WERI-Rb-1 (cell line): ENCODE measurements at regions not wholly inside any gene's neighbourhood (a gene's known extent, or its start where the extent isn't known, plus 50 kb on each side); places are given as distances from the start of the nearest gene placed in this dataset.
"Not testable (repeated sequence)": the region's sequence is repeated elsewhere in the genome, so short reads cannot be mapped to it uniquely, and the experiment has no call there.

Experiments used
- DNase-seq: peaks from one replicate; pipeline ENCODE4 v3.0.0-alpha.2; 2020
- H3K27ac ChIP-seq: fragments of 250-450 bp; sonication (Bioruptor Pico); 2 replicates; pipeline ENCODE4 v1.5.1; 2020; ENCODE audit warnings: mild to moderate bottlenecking, moderate library complexity
- H3K27me3 ChIP-seq: fragments of 250-450 bp; sonication (Bioruptor Pico); 2 replicates; pipeline ENCODE4 v1.5.1; 2021; ENCODE audit warnings: mild to moderate bottlenecking, low read depth, moderate library complexity; ENCODE audit not compliant: insufficient read depth, severe bottlenecking
- H3K36me3 ChIP-seq: fragments of 250-450 bp; sonication (Bioruptor Pico); 2 replicates; pipeline ENCODE4 v1.5.1; 2020; ENCODE audit warnings: mild to moderate bottlenecking, moderate library complexity
- H3K4me3 ChIP-seq: 2 replicates; pipeline ENCODE4 v1.5.1; 2011; ENCODE audit warnings: low read depth, mild to moderate bottlenecking, control low read depth, low read length
- H3K9me3 ChIP-seq: fragments of 250-450 bp; sonication (Bioruptor Pico); 2 replicates; pipeline ENCODE4 v1.5.1; 2021; ENCODE audit warnings: mild to moderate bottlenecking, moderate library complexity; ENCODE audit not compliant: severe bottlenecking
- TF ChIP-seq, protein P1 (sequence below): IDR thresholded peaks from 2 replicates; pipeline ENCODE4 v1.5.1; 2011; ENCODE audit warnings: low read depth, mild to moderate bottlenecking, control low read depth, inconsistent platforms, low read length

DNA sequence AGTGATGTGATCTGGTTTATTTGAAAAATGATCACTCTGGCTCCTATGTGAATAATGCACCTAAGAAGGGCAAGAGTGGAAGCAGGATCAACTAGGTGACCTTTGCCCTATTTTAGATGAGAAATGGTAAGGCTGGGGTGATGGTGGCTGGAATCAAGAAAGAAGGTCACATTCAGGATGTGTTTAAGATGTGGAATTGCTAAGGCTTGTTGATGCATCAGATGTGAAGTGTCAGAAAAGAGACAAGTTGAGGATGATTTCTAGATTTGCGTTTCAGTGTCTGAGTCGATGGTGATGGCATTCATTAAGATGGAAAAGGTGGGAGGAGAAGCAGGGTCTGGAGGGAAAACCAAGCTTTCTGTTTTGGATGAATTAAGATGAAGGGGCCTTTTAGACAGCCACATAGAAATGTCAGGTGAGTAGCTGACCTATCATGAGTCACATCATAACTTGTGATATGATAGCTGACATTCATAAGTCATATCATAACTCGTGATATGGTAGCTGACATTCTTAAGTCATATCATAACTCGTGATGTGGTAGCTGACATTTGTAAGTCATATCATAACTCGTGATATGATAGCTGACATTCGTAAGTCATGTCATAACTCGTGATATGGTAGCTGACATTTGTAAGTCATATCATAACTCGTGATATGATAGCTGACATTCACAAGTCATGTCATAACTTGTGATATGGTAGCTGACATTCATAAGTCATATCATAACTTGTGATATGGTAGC lies 101.2 kb upstream of the SEC11C start:
- Histone ChIP-seq H3K4me3 (no peak overlapping the region), H3K27ac (no peak overlapping the region), H3K36me3 (no peaks in the 10 kb centered on the region), H3K9me3 (no peaks in the 10 kb centered on the region), H3K27me3 (no peaks in the 10 kb centered on the region)
- no peak for DNase-seq
- TF ChIP-seq, protein P1, sequence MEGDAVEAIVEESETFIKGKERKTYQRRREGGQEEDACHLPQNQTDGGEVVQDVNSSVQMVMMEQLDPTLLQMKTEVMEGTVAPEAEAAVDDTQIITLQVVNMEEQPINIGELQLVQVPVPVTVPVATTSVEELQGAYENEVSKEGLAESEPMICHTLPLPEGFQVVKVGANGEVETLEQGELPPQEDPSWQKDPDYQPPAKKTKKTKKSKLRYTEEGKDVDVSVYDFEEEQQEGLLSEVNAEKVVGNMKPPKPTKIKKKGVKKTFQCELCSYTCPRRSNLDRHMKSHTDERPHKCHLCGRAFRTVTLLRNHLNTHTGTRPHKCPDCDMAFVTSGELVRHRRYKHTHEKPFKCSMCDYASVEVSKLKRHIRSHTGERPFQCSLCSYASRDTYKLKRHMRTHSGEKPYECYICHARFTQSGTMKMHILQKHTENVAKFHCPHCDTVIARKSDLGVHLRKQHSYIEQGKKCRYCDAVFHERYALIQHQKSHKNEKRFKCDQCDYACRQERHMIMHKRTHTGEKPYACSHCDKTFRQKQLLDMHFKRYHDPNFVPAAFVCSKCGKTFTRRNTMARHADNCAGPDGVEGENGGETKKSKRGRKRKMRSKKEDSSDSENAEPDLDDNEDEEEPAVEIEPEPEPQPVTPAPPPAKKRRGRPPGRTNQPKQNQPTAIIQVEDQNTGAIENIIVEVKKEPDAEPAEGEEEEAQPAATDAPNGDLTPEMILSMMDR = no peak

DNA sequence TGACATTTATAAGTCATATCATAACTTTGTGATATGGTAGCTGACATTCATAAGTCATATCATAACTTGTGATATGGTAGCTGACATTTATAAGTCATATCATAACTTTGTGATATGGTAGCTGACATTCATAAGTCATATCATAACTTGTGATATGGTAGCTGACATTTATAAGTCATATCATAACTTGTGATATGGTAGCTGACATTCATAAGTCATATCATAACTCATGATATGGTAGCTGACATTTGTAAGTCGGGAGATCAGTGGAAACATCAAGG lies 100.7 kb upstream of the SEC11C start:
- H3K4me3 ChIP-seq, H3K36me3 ChIP-seq, H3K9me3 ChIP-seq, DNase-seq, H3K27ac ChIP-seq, H3K27me3 ChIP-seq: not testable (repeated sequence)

DNA sequence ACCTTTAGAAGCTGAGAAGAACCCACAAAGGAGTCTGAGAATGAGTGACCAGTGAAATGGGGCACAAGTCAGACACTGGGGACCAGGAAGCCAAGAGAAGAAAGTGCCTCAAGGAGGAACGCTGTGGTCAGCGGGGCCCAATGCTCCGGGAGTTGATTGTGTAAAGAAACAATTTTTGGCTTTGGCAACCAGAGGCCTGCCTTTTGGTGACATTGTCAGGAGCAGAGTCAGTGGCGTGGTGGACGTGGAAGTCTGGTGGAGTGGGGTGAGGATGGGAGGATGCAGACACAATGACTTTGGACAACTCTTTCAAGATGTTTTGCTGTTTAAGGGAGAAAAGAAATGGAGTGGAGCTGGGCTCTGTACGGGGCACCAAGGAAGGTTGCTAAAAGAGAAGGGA lies 100.2 kb upstream of the SEC11C start:
- H3K4me3 ChIP-seq = no peak overlapping the region
- H3K27ac ChIP-seq = no peak overlapping the region

DNA sequence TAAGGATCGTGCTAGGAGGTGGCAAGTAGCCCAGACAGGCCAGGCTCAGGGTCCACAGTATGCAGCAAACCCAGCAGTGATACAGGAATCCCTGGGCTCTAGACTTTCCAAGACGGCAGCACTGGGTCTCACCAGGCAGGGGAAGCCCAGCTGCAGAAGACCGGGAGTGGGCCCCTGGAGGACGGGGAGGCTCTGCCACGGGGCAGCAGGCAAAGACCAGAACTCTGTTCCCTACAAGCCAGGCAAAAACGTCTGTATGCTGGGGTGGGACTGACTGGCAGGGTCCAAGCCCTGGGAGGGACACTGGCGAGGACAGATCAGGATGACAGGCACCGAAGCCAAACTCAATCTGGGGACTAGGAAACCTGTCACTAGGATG lies 98.9 kb upstream of the SEC11C start:
- H3K9me3 ChIP-seq = no peaks in the 10 kb centered on the region
- no peaks in the 10 kb centered on the region for H3K27me3 ChIP-seq
- no peak overlapping the region for H3K4me3 ChIP-seq
- H3K36me3 ChIP-seq = no peaks in the 10 kb centered on the region
- TF ChIP-seq, protein P1 = no peak
- no peak overlapping the region for H3K27ac ChIP-seq
- DNase-seq = no peak

More for the DNA sequence above, 100.2 kb upstream of the SEC11C start:
- no peak for DNase-seq
- no peaks in the 10 kb centered on the region for H3K9me3 ChIP-seq
- TF ChIP-seq, protein P1 = no peak
- no peaks in the 10 kb centered on the region for H3K36me3 ChIP-seq
- no peaks in the 10 kb centered on the region for H3K27me3 ChIP-seq

DNA sequence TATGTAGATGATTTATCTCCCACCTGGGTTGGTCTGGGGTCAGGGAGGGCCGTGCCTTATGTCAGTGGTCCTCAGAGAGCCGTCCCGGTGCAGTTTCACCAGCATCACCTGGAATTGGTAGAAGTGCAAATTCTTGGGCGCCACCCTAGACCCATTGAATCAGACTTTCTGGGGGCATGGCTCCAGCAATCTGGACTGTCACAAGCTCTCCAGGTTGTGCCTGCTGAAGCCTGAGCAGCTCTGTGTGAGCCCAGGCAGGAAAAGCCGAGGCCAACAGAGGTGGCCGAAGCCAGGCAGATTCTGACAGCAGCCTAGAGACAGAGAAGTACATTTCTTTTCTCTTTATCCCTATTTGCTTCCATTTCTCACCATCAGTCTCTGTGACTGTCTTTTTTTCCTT lies 98.4 kb upstream of the SEC11C start:
- no peak for DNase-seq
- Histone ChIP-seq H3K27me3 (no peaks in the 10 kb centered on the region), H3K4me3 (no peak overlapping the region), H3K27ac (no peak overlapping the region), H3K9me3 (no peaks in the 10 kb centered on the region), H3K36me3 (no peaks in the 10 kb centered on the region)
- TF ChIP-seq, protein P1 = no peak

DNA sequence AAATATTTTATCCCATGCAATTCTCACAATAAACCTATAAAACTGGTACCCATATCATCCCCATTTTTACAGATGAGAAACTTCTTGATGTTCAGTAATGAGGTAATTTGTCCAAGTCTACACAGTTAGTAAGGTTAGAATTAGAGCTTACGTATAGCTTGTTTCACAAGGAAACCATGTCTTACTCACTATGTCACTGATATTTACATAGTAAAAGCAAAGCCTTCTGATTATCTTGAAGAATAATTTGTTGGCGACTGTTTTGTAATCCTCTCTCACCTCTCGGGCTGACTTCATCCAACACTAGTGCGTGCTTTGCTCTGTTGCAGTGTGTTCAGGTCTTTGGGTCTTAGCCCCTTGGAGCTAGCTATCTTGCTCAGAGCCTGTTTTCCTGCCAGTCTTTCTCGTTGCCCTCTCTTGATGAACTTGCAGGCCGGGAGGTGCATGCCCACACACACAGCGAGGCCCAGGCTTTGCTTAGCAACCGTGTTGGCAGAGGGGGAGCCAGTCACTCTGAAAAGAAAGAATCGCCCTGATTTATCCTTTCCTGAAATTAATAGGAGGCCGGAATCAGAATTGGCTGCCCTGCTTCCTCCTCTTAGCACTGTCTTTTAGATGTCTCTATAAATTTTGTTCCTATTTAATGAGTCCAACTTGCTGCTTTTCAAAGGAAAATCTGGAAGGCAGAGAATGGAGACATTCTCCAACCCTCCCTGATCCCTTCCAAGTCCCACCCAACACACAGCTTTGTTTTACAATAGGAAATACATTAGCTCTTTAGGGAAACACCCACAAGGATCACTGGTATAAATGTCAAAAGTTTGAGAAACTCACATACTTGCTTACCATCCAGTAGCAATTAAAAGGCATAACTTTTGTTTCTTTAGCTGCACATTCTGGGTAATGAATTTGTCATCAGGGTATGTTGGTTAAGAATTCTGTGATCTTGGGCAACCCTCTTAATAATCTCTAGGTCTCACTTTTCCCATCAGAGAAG lies 97.6 kb upstream of the SEC11C start:
- no peaks in the 10 kb centered on the region for H3K27me3 ChIP-seq
- no peak overlapping the region for H3K27ac ChIP-seq
- TF ChIP-seq, protein P1 = no peak
- no peaks in the 10 kb centered on the region for H3K36me3 ChIP-seq
- no peak for DNase-seq
- no peak overlapping the region for H3K4me3 ChIP-seq
- no peaks in the 10 kb centered on the region for H3K9me3 ChIP-seq
